C1 segment of cervical spinal cord (tissue), 14 donors: ENCODE measurements at regions not wholly inside any gene's neighbourhood (a gene's known extent, or its start where the extent isn't known, plus 50 kb on each side); places are given as distances from the start of the nearest gene placed in this dataset.
"Not testable (repeated sequence)": the region's sequence is repeated elsewhere in the genome, so short reads cannot be mapped to it uniquely, and the experiment has no call there.

ENCODE experiments used
- DNase-seq, 14 donors: peaks; one replicate each; lab custom pipeline; 2025; lab: John Stamatoyannopoulos, UW

DNA sequence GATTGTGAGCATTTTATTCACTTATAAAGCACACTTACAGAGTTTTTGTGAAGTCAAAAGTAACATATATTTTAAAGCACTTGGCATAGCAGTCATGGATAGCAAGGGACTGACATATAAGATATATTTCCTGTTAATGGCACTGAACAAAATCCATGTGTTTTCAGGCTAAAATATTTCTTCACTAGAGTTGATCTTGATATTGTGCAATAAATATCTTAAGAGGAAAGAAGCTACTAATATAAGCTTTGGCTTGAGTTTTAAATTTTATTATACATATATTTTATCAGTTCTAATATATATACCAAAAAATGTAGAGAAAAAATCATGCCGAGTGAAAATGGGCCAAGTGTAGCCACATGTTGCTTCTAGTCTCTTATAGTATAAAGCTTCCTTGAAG, 189.7 kb upstream of the DPP10 start:
- DNase-seq, result no peak

DNA sequence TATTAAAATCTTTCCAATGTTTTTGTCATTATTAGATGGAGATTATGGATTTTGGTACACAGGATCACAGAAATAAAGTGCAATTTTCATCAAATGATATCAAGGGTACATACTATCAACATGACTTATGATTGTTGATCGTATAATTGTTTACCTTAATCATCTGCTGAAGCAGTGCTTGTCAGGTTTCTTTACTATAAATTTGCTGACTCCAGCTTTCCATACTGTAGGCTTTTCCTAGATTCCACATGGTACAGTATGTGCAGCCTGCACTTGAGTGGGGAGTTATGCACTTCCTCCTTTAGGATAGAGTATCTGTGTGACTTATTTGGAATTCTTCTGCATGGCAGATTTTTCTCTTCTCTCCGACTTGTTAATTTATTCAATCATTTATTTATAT, 187.6 kb upstream of the DPP10 start:
- no peak for DNase-seq

DNA sequence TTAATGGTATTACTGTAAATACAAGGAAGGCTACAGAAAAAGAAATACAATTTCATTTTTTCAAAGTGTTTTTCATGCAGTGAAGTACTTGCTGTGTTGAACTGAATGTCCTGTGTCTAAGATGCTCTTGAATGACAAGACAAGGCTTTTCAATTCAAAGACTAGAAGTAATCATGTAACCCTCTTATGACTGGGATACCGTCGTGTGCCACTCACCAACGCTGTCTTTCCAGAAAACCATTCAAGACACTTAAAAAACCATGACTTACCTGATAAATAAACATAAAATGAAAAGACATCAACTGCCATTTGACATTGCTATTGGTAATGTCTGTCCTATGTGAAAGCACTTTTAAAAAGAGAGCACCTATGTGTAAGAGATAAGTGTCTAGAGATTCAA, 183.1 kb upstream of the DPP10 start:
- DNase-seq, result no peak

DNA sequence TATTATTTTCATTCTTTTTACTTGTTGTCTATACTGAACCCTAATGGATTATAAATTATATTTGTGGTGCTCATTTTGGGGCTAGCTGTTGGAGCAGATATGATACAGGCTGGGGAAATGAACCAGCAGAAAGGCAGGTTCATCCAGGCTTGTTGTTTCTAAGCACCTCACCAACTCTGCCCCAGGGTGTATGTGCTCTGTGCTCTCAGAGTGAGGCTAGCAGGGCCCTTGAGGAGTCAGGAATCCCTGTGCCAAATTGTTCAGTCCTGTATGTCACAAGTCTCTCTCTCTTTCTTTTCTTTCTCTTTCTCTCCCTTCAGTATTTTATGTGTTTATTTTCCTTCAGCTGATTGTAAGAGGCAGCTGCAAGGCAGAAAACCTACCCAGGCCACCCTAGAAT, 181.1 kb upstream of the DPP10 start:
- DNase-seq, result no peak

DNA sequence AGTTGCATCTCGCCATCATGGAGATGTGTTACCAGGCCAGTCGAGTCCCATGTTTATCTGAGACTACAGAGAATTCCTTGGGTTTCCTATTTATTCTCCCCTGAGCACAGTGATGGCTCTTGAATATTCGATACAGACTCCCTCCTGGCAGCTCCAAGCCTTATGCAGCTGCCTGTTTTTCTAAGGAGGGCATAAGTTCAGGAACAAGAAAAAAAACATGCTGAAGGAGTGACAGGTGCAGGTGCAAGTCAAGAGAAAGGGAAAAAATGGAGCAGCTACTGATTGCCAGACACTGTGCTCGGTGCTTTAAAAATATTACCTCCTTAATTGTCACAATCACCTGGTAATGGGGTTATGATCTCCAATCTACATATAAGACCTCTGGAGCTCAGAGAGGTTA, 177.2 kb upstream of the DPP10 start:
- no peak for DNase-seq

DNA sequence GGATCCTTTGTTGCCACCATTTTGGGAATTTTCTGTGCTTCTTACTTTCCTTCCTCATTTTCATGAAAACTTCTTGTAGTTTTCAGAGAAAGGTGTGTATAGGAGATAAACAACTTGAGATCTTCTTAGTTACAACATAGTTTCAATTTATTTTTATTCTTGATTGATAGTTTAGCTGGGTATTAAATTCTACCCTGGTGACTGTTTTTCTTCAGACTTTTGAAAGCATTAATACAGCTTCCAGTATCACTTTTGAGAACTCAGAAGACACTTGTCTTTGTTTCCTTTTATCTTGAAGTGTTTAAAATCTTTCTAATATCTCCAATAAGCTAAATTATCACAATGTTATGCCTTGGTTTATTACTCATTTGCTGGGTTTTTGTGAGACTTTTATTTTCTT, 167.5 kb upstream of the DPP10 start:
- no peak for DNase-seq

DNA sequence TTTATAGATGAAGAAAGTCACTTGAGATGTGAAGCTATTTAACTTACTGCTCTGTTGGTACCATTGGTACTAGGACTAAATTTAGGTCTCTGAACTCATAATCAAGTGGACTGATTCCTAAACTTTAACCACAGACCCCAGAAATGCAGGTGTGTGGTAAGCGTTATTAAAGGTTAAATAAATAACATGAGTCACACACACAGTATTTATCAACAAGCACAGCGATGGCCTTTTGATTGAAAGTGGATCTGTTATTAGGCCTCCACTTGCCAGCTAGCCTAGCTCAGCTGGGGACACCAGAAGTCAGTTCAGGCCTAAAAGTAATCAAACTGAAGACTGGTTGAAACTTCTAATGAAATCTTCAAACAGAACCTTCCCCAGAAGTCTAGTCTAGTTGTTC, 161.3 kb upstream of the DPP10 start:
- DNase-seq, result no peak

DNA sequence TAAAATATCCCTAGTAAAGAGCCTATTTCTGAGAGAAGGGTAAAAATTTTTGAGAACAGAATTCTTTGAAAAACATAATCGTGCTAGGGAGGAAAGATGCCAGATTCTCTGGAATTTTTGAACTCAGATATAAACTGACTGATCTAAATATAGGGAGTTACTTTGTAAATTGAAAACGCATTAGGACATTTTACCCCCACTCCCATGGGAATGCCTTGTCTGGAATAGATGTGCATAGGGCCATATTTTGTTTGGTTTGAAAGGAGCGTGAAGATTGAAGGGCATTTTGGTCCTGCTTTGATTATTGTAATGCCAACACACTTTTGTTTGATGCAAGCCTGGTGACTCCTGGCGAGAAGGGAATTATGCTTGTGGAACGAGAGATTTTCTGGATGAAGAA, 158.7 kb upstream of the DPP10 start:
- DNase-seq, result no peak

DNA sequence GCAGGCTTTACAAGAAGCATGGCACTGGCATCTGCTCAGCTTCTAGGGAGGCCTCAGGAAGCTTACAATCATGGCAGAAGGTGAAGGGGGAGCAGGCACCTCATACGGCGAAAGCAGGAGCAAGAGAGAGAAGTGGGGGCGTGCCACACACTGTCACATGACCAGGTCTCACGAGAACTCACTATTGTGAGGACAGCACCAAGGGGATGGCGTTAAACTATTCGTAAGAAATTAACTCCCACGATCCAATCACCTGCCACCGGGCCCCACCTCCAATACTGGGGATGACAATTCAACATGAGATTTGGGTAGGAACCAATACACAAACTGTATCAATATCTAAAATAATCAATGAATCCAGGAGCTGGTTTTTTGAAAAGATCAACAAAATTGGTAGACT, 156.0 kb upstream of the DPP10 start:
- DNase-seq, result no peak

DNA sequence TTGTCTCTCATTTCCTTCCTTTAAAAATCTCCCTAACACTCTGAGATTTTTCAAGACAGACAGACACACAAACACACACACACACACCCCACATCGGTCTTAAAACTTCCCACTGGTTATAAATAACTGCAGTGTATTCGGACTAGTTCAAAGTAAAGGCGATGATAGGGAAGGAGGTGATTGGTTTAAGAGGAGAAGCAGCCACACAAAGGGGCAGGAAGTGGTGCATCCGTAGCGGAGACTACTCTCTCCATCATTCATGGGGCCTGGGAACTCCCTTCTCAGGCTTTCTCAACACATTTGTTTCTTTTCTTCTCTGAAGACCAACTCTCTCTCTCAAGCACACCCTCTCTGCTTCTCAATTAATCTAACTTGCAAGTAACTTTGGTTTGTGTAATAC, 149.1 kb upstream of the DPP10 start:
- no peak for DNase-seq

DNA sequence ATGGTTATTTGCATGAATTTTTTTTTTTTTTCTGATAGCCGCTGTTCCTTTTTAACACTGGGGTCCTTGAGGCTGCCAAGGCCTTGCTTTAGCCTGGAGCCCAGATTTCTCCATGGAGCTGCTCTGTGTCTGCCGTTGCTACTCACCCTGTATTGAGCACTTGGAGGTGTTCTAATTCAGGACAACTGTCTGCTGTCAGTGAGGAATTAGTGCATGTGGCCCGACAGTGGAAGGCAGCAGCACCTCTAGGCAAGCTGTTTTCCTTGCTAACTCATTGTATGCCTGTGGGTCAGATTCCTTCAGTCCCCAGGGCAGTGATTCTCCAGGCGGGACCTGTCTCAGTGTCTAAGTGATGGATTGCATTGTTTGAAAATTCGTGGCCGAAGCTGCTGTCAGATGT, 147.7 kb upstream of the DPP10 start:
- no peak for DNase-seq

DNA sequence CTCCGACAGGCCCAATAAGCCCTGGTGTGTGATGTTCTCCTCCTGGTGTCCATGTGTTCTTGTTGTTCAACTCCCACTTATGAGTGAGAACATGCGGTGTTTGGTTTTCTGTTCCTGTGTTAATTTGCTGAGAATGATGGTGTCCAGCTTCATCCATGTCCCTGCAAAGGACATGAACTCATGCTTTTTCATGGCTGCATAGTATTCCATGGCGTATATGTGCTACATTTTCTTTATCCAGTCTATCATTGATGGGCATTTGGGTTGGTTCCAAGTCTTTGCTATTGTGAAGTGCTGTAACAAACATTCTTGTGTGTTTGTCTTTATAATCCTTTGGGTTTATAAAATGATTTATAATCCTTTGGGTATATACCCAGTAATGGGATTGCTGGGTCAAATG, 142.1 kb upstream of the DPP10 start:
- DNase-seq, result not testable (repeated sequence)

DNA sequence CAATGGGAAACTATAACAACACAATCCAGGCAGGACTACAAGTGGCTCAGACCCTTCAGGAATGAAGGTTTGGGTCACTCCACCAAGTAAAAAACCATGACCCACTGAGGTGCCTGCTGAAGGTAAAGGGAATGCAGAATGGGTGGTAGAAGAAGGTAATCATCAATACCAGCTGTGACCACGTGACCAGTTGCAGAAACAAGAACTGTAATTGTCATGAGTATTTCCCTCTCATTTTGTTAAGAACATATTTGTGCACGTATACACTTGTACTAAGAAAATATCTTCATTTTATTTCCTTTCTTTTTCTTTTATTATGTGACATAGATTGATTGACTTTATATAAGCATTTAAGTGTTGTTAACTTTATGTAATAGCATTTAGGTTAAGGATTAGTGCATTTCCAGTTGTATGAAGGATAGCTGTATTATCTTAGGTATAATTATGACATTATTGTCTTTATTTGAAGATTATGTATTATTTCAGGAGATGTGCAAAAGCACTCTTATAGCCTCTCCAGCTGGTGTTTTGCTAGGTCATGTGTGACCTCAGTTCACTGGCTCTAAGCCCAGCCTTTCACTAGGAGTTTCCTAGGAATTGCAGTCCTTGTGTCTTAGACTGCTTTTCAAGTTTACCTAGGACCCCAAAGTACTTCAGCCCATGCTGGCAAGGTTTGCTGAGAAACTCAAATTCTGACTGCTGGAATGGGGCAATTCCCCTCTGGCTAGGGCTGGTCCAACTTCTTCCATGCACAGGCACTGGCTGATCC, 125.7 kb upstream of the DPP10 start:
- no peak for DNase-seq

DNA sequence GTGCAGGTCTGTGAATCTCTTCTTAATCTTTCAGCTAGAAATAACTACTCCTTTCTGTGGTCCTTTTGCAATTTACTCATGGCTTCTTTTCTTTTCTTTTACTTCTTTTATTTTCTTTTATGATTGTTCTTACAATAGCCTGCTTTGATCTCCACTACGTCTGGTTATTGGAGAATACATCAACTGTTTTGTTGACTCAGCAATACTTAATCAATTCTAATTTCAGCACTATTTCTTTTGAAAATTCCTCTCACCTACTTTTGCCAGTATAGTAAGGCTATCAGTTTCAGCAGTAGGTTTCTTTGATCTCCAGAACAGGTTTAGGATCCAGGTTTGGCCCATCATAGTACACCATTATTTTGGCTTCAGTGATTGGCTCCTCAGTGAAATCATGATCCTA, 111.8 kb upstream of the DPP10 start:
- no peak for DNase-seq

DNA sequence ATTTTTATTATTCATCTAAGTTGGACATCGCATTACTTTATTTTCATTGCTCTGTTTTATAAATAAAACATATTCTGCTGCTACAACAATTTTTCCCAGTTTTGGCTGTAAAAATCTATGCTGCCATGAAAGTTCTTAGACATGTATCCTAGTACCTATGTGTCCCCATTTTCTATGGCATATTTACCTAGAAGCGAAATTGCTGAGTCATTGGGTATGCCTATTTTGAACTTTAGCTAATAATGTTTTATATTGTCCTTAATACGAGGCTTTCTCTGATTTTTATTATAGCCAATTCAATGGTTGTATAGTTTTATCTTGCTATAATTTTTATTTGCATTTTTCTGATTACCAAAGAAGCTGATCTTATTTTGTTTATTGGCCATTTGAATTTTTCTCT, 110.5 kb upstream of the DPP10 start:
- DNase-seq, result no peak

DNA sequence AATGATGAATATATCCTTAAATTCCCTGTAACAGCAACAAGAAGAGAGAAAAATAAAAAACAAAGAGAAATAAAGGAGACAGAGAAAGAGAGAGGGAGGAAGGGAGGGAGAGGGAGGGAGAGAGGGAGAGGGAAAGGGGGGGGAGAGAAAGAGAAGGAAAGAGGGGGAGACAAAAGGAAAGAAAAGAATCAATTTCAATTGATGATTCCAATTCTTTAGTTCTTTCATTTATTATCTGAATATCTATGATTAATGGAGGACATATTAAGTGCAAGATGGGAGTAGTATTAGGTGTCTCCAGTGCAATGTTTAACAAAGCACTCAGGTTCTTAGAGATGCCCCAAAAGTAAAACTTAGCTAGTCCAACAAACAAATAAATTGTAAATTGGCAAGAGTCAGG, 97.2 kb upstream of the DPP10 start:
- no peak for DNase-seq

DNA sequence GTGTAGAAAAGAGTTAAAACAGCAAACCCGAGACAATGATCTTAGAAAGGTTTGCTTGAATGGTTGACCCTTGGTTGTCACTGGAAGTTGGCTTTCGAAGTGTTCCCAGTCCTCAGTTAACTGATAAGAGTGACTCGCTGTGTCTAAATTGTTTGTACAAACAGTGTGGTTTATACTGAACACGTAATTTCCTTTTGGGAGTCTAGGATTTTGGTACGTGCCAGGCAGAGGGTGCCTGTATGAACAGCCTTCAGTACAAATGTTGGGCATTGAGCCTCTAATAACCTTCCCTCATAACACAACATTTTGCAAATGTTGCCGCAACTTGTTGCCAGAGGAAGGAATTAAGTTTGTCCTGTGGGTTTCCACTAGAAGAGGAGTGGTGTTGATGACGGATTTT, 95.8 kb upstream of the DPP10 start:
- no peak for DNase-seq

DNA sequence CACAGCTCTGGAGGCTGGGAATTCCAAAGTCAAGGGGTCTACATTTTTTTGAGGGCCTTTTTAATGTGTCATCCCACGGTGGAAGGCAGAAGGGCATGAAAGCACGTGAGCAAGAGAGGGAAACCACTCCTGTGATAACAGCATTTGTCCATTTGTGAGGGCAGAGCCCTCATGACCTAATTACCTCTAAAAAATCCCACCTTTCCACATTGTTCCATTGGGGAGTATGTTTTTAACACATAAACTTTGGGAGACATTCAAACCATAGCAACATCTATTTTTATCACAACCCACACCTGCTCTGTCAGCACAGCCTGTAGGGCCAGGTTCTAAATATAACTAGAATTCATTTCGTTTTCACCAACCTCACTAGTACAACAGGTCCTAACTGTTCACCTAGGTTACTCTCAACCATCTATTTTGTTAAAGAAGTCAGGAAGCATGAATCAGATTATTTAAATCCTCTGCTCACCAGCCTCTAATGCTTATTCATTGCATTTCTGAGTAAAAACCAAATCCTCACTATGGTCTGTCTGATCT, 92.2 kb upstream of the DPP10 start:
- no peak for DNase-seq

DNA sequence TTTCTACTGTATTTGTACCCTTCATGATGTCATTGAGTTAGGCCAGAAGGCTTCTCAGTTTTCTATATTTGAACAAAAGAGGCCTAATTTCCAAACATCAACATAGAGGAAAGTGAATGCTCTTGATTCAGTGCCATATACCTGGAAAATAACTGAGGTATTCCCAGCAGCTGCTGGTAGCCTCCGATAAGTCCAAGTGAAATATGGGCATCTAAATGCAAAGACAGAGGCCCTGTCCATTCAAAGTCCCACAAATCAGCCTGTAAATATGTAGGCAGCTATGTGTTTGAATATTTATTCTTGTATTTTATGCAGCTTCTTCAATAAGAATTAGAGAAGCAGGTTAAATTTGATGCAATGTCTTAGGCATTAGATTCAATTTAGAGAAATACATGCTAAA, 89.5 kb upstream of the DPP10 start:
- no peak for DNase-seq

DNA sequence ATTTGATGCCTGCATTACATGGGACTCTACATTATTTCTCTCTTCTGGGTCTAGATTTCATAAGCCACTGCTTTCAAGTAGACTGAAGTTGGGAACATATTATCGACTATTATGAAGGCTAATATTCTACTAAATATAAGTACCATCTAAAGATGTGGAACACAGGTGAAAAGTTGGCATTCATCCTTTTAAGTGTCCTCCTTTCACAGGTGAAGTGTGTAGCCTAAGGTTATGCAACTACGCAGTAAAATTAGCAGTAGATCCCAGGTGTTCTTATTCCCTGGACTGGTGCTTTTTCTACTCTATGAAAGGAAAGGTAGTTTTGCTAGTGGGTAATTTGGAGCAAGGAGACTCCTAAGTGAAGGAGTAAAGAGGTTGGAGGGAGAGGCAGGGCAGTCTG, 88.2 kb upstream of the DPP10 start:
- DNase-seq, result no peak

DNA sequence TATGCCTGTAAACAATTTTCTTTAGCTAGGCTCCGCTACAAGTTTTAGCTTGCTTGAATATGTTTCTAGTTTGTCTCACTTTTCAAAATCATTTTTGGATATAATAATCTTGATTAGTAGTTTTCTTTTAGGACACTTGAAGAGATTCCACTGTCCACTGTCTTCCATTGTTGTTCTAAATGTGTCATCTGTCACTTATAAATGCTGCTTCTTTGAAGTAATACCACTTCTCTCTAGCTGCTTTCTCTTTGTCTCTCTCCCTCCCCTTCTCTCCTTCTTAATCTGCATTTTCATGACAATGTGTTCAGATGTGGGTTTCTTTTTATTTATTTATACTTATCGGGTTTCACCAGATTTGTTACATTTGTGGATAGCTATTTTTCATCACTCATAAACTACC, 73.7 kb upstream of the DPP10 start:
- DNase-seq, result no peak

DNA sequence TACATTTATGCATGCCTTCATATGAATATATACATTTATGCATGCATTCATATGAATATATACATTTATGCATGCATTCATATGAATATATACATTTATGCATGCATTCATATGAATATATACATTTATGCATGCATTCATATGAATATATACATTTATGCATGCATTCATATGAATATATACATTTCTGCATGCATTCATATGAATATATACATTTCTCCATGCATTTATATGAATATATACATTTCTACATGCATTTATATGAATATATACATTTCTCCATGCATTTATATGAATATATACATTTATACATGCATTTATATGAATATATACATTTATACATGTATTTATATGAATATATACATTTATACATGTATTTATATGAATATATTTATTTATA, 70.7 kb upstream of the DPP10 start:
- DNase-seq, result not testable (repeated sequence)

DNA sequence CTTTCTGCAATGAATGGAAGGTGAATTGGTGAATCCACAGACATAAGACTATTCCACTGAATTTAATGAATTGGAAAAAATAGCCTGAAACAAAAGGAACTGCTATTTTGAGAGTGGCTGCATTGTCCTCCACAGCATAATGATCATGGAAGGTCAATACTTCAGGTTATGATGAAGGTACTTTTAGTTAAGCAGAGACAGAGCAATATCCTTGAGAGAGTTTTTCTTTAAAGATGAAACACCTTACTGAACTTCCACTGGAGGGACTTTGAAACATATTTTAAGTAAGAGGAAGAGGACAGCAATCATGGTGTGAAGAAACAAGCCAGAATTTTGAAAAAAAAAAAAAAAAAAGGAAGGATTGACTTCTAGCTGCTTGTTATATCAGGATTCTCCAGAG, 68.8 kb upstream of the DPP10 start:
- no peak for DNase-seq

DNA sequence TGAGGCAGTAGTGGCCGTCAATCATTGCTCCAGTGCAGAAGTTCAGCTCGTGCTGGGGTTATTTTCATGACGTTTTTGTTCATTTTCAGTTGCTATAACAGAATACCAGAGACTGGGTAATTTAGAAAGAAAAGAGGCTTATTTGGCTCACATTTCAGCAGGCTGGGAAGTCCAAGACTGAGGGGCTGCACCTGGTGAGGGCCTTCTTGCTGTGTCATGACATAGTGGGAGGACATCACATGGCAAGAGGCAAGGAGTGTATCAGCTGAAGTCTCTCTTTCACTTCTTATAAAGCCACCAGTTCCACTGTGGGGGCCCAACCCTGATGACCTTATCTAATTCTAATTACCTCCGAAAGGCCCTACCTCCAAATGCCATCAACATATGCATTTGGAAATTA, 58.0 kb upstream of the DPP10 start:
- no peak for DNase-seq
